Breast epithelium (tissue), 4 donors: ENCODE measurements at regions not wholly inside any gene's neighbourhood (a gene's known extent, or its start where the extent isn't known, plus 50 kb on each side); places are given as distances from the start of the nearest gene placed in this dataset.

Experiments used
- DNase-seq, 2 donors: peaks; one replicate each; pipeline ENCODE4 v3.0.0-alpha.2; 2019; ENCODE audit warnings: low spot score in 2 of 2
- H3K27ac ChIP-seq, 2 donors: fragments of 200-600 bp; sonication (generic) in 1 of 2; one replicate each; pipeline ENCODE4 v1.5.1; 2016 to 2019; ENCODE audit warnings: mild to moderate bottlenecking in 1 of 2
- H3K27me3 ChIP-seq, 2 donors: fragments of 200-600 bp; sonication (generic) in 1 of 2; one replicate each; pipeline versions ENCODE4 v1.5.1 to v1.6.0; 2017 to 2019; ENCODE audit warnings: control low read depth in 1 of 2, mild to moderate bottlenecking in 1 of 2
- H3K36me3 ChIP-seq: fragments of 200-600 bp; one replicate; pipeline ENCODE4 v1.5.1; 2019
- H3K4me1 ChIP-seq, 2 donors: fragments of 200-600 bp; sonication (generic); one replicate each; pipeline ENCODE4 v1.5.1; 2016 to 2019; ENCODE audit warnings: control low read depth in 1 of 2
- H3K4me3 ChIP-seq, 3 donors: fragments of 200-600 bp; sonication (generic); 1 replicate in 2 of 3; 2 replicates in 1 of 3; pipeline ENCODE4 v1.5.1; 2016 to 2019; ENCODE audit warnings: mild to moderate bottlenecking in 3 of 3, moderate library complexity in 2 of 3
- H3K9me3 ChIP-seq, 2 donors: fragments of 200-600 bp; sonication (generic) in 1 of 2; one replicate each; pipeline ENCODE4 v1.5.1; 2016 to 2019; ENCODE audit warnings: control low read depth in 1 of 2
- POLR2A ChIP-seq: fragments of 450-650 bp; IDR thresholded peaks from one replicate; pipeline ENCODE4 v1.6.1; 2016; ENCODE audit warnings: antibody characterized with exemption, mild to moderate bottlenecking, moderate library complexity
- POLR2AphosphoS5 ChIP-seq, 3 donors: sonication (generic); formaldehyde crosslinking; IDR thresholded peaks; one replicate each; pipeline ENCODE4 v1.6.1; 2017; ENCODE audit warnings: antibody characterized with exemption in 3 of 3
- intact Hi-C: fragments of 100-400 bp; cut with DNase I; formaldehyde crosslinking; loops from one replicate; pipeline ENCODE4 v1.15.1; 2023; ENCODE audit warnings: low total_unique reads
- TF ChIP-seq, protein P1 (sequence below), 3 donors: fragments of 450-650 bp; IDR thresholded peaks; one replicate each; pipeline ENCODE4 v1.5.1; 2016 to 2017; ENCODE audit warnings: antibody characterized with exemption in 3 of 3, mild to moderate bottlenecking in 3 of 3, moderate library complexity in 3 of 3

DNA sequence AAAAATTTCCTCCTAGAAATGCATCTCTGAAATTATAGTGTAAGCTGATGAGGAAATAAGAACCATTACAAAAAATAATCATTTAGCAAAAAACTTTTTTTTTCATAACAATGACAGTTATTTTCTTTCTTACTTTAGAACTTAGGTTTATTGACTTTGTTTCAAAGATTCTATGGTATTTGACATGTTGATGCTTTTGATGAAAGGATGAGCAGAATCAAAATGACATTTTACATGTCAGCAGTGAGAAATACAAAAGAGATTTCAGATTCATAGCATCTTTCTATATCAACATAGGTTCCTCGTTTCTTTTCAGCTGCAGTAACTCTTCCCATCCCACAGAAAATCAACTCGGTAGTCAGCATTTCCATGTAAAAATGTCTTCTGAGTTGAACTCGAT, 1226.6 kb upstream of the C9orf72 start:
- H3K27ac ChIP-seq, result no peak overlapping the region
- H3K4me3 ChIP-seq, result no peak overlapping the region
- no peak for DNase-seq
- TF ChIP-seq, protein P1, sequence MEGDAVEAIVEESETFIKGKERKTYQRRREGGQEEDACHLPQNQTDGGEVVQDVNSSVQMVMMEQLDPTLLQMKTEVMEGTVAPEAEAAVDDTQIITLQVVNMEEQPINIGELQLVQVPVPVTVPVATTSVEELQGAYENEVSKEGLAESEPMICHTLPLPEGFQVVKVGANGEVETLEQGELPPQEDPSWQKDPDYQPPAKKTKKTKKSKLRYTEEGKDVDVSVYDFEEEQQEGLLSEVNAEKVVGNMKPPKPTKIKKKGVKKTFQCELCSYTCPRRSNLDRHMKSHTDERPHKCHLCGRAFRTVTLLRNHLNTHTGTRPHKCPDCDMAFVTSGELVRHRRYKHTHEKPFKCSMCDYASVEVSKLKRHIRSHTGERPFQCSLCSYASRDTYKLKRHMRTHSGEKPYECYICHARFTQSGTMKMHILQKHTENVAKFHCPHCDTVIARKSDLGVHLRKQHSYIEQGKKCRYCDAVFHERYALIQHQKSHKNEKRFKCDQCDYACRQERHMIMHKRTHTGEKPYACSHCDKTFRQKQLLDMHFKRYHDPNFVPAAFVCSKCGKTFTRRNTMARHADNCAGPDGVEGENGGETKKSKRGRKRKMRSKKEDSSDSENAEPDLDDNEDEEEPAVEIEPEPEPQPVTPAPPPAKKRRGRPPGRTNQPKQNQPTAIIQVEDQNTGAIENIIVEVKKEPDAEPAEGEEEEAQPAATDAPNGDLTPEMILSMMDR (IDR thresholded peaks at IDR 0.05), result no peak
- TF ChIP-seq POLR2AphosphoS5 (IDR thresholded peaks at IDR 0.05) (no peak), POLR2A (no peak)
- H3K9me3 ChIP-seq, result no peaks in the 10 kb centered on the region
- intact Hi-C loops, result no loop called here
- no peaks in the 10 kb centered on the region for H3K27me3 ChIP-seq
- H3K36me3 ChIP-seq, result no peaks in the 10 kb centered on the region
- no peaks in the 10 kb centered on the region for H3K4me1 ChIP-seq

DNA sequence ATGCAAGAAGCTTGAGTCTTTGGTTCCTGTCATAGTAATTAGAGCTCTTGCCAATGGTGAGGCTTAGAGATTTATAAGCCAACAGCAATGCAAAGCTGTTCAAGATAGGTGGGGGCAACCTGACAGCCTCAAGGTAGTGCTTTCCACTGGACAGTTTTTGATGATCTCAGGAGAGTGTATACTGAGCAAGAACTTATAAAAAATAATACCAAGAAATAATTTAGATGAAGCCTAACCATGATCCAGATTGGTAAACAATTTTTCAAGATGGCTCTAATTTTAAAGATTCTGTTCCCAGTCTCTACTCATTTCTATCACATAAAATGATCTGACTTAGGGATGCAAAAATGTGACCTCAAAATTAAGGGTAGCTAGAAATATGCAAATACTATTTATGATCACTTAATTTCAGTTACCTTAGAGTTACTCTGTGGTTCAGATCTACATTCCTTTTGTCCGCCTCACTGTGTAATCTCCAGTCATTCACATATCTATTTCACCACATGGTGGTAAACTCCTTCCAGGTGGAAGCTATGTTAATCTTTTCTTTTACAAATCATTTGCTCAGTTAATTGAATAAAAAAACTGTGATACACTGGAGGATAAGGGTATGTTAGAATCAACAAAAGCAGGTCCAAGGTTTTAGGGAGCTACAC, 1228.0 kb upstream of the C9orf72 start:
- H3K4me3 ChIP-seq, result no peak overlapping the region
- H3K27ac ChIP-seq, result no peak overlapping the region
- H3K4me1 ChIP-seq, result no peaks in the 10 kb centered on the region
- no peaks in the 10 kb centered on the region for H3K9me3 ChIP-seq
- TF ChIP-seq, protein P1 (IDR thresholded peaks at IDR 0.05), result no peak
- TF ChIP-seq POLR2AphosphoS5 (IDR thresholded peaks at IDR 0.05) (no peak), POLR2A (no peak)
- intact Hi-C loops, result no loop called here
- no peaks in the 10 kb centered on the region for H3K36me3 ChIP-seq
- no peak for DNase-seq
- H3K27me3 ChIP-seq, result no peaks in the 10 kb centered on the region

DNA sequence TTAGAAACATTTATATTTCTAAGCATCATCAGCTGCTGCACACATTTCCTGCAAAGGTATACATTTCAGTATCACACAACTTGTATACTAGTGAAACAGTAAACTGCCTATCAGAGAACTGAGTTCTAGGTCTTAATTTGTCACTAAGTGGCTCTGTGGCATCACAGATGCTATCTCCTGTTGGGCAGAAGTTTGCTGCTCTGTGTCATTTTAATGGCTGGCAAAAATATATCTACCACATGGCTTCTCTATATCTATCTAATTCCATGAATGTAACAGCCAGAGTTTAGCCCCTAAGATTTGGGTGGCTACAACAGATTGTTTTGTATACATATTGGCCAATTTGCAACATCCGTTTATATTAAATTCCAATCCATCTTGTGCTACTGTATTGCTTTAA, 1231.9 kb upstream of the C9orf72 start:
- intact Hi-C loops, result no loop called here
- Histone ChIP-seq H3K4me1 (no peaks in the 10 kb centered on the region), H3K27ac (no peak overlapping the region), H3K36me3 (no peaks in the 10 kb centered on the region), H3K4me3 (no peak overlapping the region), H3K27me3 (no peaks in the 10 kb centered on the region), H3K9me3 (no peaks in the 10 kb centered on the region)
- TF ChIP-seq POLR2AphosphoS5 (IDR thresholded peaks at IDR 0.05) (no peak), POLR2A (no peak)
- TF ChIP-seq, protein P1 (IDR thresholded peaks at IDR 0.05), result no peak
- no peak for DNase-seq

DNA sequence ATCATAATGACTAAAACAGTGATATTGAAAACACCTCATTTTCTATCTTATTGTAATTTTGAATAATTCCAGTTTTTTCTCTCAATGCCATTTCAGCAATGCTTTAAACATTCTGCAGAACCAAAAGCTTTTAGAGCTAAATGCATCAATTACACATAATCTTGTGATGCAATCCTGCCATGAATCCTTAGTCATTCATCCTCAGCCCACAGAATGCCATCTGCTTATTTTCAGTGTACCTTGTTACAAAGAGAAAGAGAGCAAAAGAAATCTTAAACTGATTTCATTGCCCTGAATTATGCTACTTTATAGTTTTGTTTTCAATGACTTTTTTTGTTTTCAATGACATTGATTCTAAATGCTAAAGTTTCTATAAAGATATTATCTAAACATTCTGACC, 1234.8 kb upstream of the C9orf72 start:
- Histone ChIP-seq H3K36me3 (no peaks in the 10 kb centered on the region), H3K27ac (no peak overlapping the region), H3K4me1 (no peaks in the 10 kb centered on the region), H3K4me3 (no peak overlapping the region), H3K9me3 (no peaks in the 10 kb centered on the region), H3K27me3 (no peaks in the 10 kb centered on the region)
- DNase-seq, result no peak
- TF ChIP-seq POLR2A (no peak), POLR2AphosphoS5 (IDR thresholded peaks at IDR 0.05) (no peak)
- TF ChIP-seq, protein P1 (IDR thresholded peaks at IDR 0.05), result no peak
- intact Hi-C loops, result no loop called here

DNA sequence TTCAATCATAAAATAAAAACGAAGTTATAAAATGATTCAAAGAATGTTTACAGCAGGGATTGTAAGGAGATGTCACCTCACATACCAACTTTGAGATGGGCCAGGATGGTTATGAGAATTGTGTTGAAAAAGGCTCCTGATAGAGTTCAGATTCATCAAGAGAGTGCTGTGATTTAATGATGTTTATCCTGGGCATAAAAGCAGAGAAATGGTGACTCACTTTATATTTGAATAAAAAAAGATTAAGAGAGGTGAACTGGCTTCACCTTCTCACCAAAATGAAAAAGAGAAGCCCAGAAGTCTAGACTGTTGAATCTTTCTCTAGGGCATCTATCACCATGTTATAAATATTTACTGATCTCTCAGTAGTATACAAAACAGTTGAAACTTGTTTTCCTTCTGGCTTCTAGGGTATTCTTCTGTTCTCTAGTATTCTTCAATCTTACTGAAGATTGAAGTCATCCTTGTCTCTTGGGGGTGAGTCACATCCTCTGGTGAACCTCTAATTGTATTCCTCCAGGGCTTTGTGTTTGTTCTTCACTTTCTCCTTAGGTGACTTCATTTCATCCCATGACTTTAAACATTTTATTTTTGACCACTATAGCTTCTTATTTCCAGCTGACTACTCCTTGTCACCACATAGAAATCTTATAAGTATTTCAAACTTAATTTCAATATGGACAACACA, 1237.3 kb upstream of the C9orf72 start:
- no peaks in the 10 kb centered on the region for H3K27me3 ChIP-seq
- no peaks in the 10 kb centered on the region for H3K4me1 ChIP-seq
- no peak for DNase-seq
- intact Hi-C loops, result no loop called here
- no peak overlapping the region for H3K27ac ChIP-seq
- H3K9me3 ChIP-seq, result no peaks in the 10 kb centered on the region
- H3K36me3 ChIP-seq, result no peaks in the 10 kb centered on the region
- no peak overlapping the region for H3K4me3 ChIP-seq
- TF ChIP-seq, protein P1 (IDR thresholded peaks at IDR 0.05), result no peak
- no peak for TF ChIP-seq POLR2AphosphoS5 (IDR thresholded peaks at IDR 0.05)
- TF ChIP-seq POLR2A, result no peak
